SK-N-MC (cell line): ENCODE measurements at regions not wholly inside any gene's neighbourhood (a gene's known extent, or its start where the extent isn't known, plus 50 kb on each side); places are given as distances from the start of the nearest gene placed in this dataset.

Source experiments
- EZH2 ChIP-seq: fragments of 200-600 bp; sonication (generic); IDR thresholded peaks from one replicate; pipeline ENCODE4 v1.6.1; 2017; ENCODE audit warnings: antibody characterized with exemption
- FOXP2 ChIP-seq: optimal IDR thresholded peaks from 2 replicates; pipeline ENCODE3; 2011; ENCODE audit warnings: mild to moderate bottlenecking, moderate library complexity; ENCODE audit not compliant: insufficient read depth; ENCODE audit errors: extremely low read length, control extremely low read depth

DNA sequence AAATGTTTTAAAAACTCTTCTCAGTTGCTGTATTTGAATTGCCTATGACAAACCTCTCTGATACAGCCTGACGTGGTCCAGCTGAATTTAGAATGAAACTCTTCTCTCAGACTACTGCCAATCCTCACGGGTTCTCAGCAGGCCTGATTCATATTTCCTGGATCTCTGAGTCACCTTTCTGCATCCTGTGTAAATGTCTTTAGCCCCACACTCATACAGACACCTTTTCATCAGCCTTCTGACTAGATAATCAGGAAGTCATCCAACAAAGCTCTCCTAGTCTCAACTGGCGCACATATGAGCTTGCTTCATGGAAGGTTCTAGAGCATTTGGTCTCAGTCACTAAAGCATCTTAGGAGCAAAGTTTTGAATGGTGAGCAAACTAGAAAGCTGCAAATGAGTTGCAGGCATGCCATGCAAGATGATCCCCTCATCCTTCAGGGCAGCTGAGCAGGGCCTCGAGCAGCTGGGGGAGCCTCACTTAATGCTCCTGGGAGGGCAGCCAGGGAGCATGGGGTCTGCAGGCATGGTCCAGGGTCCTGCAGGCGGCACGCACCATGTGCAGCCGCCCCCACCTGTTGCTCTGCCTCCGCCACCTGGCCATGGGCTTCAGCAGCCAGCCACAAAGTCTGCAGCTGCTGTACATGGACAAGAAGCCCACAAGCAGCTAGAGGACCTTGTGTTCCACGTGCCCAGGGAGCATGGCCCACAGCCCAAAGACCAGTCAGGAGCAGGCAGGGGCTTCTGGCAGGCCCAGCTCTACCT is 182.8 kb downstream of the ARHGAP12 start:
- TF ChIP-seq FOXP2 (no peak), EZH2 (no peak)
